GM03348 (cell line): ENCODE measurements at regions not wholly inside any gene's neighbourhood (a gene's known extent, or its start where the extent isn't known, plus 50 kb on each side); places are given as distances from the start of the nearest gene placed in this dataset.
A peak's percentile ranks its signal among the peaks of the same experiment; 100 is the strongest.
"Not testable (repeated sequence)": the region's sequence is repeated elsewhere in the genome, so short reads cannot be mapped to it uniquely, and the experiment has no call there.

Experiments used
- DNase-seq: peaks from one replicate; pipeline ENCODE4 v3.0.0; 2012; ENCODE audit warnings: low spot score

DNA sequence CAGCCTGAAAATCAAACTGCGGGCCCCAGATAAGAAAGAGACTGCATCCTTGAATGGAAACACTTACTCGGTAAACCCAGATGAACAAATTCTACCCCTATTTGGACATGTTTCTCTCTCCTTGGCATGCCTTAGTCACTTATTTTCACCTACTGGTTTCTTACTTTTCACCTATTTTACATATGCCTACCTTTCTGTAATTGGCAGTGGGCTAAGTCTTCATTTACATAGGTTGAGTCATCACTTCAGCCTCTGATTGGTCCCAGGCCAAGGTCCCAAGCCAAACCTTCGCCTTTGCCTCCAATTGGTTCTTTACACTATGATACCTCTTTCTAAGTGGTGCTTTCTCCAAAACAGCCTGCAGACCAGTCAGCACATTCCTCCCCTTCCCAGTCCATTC is 111.3 kb downstream of the DYRK2 start:
- DNase-seq: no peak

DNA sequence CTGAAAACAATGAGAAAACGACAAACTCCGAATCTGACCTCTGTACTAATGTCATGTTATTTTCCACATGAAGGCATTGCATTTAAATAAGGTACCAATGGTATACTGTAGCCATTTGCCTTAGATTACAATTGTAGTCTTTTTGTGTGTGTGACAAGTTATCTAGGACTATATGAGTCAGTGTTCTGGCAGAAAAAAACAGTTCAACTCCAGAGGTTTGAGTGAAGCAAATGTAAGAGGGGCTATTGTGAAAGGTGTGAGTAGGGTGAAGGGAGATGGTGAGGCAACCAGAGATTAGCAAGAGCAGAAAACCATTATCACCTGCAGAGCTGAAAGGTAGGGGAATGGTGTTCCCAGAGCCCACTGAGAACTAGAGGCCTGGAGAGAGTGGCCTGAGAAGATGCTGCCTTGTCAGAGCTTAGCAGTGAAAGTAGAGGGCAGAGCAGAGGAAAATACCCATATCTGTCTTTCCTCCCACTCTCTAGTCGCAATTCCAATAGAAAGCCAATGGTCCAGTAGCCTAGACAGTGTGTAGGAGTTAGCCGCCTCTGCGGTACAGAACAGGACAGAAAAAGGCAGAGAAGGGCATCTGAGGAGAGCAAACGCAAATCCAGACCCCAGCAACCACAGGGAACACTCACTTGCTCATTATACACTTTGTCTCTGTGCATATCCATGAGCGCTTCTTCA is 112.2 kb downstream of the DYRK2 start:
- DNase-seq: no peak

DNA sequence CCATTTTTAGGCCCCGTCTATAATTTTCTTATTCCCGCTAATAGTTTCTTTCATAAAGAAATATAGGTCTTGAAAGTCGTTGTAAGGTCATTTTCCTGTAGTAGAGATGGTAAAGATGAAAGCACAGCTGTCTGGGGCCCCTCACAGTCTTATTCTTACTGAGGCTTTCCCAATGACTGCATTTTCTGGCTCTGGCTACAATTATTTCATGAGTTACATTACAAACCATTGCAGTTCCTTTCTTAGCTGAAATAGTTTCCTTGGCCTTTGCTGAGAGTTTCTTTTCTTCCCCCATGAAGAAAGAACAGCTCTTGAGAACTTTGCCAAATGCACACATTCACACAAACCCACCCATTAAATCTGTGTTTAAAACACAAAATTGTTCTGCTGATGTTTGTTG is 113.0 kb downstream of the DYRK2 start:
- no peak for DNase-seq

DNA sequence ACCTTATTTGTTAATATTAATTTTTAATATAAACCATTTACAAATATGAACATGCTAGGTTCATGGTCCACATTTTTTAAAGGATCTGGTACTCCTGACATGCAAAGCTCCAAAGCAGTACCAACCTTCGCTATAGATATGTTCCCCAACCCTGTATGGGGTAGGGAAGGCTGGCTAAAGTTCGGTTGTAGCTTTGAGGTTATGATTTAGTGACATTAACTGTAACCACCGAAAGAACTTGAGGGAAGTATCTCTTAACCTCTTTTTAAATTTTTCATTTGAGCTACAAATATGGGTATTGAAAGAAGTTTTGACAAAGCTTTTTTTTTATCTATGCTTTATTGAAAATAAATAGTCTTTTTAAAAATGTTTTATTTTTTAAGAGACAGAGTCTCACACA is 115.5 kb downstream of the DYRK2 start:
- DNase-seq: no peak

DNA sequence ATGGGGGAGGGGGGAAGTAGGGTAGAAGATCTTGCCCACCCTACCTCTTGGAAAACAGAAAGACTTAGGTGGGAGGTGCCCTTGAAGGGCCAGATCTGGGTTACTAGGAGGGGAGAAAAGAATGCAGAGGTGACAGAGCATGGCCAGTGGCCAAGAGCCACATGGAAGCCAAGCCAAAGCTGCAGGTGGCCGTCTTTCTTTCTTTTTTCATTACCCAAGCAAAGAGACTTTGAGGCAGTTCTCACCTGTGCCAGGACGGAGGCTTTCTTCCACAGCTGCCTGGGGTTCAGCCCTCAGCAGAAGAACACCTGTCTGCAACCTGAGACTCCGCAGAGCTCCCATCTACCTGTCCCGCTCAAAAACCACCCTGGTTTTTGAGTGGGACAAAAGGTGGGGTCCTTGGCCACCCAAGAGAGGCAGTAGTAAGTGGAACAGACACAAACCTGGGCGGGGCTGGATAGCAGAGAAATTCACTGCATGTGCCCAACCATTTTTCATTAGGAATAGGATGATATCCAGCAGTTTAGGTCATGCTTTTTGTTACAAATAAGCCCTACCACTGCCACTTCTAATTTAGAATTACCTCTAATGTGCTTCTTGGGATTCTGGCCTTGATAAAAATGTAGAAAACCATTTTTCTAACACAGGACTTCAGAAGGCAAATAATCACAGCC is 116.5 kb downstream of the DYRK2 start:
- DNase-seq: no peak

DNA sequence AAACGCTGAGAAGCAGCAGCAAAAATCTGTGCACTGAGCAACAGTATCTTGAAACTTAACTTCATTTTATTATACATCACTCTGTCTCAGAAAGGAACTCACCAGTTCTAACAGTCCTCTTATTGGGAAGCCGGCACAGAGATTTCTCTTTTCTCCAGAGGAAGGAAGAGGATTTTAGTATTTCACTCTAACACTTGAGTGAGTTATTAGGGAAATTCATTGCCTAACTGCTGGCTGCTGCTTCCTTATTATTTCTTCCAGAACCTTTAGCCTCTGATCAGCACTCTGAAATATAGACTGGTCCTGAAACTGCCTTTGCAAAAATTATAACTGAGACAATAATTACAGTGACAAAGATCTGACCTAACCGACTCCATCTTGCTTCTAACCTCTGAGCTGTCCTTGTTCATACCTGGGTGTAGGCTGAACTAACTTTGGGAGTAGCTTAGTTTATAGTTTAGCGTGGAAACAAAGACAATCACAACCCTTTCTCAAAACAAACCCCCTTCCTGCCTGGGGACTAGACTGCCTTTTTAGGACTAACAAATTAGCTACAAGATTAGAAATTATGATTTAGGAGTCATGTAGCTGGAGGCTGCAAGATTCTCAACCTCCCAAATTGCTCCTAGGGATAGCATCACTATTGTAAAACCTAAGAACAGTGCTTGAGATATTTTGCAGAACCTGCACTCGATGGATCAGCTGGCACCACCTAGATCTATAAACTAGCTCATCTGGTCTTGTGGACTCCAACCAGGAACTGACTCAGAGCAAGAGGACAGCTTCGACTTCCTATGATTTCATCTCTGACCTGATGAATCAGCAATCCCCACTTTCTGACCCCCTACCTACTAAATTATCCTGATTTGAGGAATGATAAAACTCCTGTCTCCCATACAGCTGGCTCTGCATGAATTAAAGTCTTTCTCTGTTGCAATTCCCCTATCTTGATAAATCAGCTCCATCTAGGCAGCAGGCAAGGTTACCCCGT is 117.5 kb downstream of the DYRK2 start:
- peak; percentile 40 for DNase-seq

DNA sequence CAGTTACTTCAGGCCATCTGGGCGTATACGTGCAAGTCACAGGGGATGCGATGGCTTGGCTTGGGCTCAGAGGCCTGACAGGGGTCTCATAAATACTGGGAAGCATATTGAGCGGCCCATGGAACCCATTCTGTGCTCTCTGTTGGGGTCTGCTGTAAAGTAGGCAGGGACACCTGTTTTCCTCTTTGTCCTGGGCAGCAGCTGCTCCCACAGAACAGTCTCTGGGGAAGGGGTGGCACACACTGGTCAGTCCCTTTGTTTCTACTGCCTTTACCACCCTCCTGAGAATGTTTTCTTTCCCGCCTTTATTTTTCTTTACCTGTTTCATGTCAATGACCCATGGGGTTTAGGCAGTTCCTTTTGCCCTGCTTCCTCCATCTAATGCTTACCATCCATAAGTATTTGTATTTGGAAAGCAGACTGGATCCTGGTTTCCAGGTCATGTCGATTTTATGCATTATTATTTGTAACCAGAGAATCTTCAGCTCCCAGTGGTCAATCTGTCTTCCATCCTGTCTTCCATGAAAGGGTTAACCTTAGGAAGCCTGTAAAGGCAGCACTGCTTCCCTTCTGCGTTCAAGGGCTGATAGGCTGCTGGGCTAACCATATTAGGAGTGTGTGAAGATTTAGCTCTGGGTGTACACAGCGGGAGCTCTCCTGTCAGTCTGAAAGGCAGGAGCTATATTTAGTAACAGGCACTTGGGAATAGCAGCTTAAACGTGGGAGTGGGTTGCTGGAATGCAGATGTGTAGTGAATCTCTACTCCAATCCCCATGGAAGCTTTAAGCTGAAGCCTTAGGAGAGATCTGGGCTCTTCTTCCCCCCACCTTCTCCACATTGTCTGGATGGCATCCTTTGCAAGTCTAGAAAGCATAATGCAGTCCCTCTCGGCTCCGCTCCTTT is 124.0 kb downstream of the DYRK2 start:
- DNase-seq: peak; percentile 57

DNA sequence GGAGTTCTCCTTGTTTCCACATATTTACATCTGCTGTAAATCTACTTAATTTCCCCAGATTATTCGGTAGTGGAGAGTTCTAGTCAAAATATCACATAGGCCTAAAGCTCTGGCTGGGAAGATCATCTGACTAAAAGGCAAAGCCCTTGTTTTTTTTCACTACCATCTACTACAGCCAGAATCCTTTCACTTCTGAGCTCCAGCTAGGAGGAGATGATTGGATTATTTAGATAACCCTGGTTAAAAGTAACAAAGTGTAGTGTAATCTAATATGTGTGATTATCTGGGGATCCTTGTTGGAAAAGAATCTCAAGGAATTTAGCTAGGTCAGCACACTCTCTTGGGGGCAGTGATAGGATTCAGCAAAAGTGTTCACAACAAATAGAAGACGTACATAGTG is 125.4 kb downstream of the DYRK2 start:
- DNase-seq: no peak

DNA sequence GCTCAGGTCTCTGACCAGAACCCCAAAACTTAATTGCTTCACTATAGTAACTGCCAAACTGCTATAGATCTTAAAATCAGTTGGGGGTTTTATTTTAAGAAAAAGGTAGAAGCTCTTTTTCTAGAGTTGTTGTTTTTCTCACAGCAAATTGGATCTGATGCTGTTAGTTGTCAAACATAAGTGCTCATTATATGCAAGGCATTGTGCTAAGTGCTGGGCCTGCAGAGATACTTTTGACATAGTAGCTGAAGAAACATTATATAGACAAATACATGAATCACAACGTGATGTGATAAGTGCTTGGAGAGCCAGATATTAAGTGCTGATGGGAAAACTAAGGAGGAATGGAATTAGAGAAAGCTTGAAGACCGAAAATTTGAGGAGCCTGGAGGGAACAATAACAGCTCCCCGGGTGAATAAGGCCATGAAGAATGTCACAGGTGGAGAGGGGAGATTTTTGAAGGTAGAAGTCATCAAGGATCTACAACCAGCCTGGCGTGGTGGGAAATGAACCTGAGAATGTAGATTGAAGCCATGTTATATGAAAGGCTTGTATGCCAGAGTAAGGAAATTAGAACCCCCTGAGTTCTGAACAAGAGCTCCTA is 126.5 kb downstream of the DYRK2 start:
- DNase-seq: no peak

DNA sequence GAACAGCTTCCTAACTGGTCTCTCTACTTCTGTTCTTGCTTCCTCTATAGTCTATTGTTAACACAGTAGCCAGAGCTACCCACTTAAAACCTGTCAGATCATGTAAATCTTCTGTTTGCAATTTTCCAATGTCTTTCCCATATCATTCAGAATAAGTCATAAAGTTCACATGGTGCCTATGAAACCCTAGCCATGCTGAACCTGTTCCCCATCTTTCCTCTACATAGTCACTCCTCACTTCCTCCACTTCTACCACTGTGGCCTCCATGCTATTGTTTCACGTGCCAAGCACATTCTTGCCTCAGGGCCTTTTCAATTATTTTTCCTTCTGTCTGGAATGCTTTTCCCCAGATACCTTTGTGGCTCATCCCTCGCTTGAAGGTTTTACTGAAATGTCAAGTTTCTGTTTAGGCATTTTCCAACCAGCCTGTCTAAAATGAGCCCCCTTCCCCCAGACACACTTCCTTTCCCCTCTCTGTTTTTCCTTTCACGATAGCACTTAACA is 132.1 kb downstream of the DYRK2 start:
- DNase-seq: no peak

DNA sequence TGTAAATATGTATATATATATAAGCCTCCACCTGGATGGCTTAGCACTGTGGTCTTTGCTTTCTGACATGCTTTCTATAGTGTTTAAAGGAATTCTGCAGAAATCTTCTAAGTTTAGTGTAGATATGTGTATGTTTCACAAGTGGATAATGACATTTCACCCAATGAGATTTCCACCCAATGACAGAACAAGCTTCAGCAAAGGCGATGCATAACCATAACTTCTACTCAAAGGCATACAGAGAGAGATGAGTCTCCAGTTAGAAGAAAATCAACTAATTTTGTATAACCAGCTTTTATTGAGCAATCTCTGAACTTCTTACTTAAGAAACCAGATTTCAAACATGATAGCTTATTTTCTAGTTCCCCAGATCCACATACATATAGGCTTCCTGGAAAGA is 134.0 kb downstream of the DYRK2 start:
- DNase-seq: no peak

DNA sequence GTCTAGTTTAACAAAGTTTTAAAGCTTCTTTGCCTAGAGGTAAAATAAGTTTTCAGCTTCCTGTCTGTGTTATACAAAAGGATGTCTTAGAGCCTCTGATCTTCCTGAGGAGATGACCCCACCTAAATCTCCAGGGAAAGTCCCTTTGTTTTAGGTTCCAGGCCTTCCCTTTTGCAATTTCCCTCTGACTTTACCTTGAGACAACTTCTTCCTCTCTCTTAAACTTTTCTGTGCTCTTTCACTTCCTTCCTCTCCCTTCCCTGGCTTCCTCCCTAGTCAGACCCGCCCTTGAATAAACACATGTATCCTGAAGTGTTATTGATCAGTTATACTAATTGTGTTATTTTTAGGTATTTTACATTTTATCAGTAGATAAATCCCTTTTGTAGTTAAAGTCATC is 134.8 kb downstream of the DYRK2 start:
- no peak for DNase-seq

DNA sequence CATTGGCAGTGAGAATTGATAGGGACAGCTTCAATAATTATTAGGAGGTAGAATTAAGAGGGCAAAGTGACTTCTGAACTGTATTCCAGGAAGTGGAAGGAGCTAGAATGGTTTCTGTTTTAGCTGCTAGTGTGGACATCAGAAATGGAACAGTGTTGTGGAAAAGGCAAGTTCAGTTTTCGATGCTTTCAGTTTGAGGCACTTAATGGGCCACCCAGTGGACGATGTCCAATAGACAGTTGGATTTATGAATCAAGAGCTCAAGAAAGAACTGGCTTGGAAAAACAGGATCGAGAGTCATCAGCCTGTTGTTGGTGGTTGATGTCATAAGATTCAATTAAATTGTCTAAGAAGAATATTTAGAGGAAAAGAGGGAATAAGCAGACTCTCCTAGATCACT is 136.3 kb downstream of the DYRK2 start:
- DNase-seq: no peak

DNA sequence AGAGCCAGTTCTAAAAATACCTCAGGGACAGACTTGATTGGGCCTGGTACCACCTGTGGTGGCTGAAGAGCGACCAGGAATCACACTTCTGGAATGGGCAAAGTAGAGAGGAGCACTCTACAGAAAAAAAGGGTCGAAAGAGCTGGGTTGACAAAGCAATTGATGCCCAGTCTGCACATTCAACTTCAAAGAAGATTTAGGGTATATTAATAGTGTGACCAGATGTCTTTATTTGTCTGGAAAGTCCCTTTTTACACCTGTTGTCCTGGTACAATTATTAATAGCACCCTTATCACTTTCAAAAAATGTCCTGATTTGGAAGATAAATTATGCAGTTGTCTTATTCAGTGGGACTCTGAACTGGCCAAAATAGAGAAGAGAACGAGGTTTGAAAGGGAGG is 137.5 kb downstream of the DYRK2 start:
- DNase-seq: no peak

DNA sequence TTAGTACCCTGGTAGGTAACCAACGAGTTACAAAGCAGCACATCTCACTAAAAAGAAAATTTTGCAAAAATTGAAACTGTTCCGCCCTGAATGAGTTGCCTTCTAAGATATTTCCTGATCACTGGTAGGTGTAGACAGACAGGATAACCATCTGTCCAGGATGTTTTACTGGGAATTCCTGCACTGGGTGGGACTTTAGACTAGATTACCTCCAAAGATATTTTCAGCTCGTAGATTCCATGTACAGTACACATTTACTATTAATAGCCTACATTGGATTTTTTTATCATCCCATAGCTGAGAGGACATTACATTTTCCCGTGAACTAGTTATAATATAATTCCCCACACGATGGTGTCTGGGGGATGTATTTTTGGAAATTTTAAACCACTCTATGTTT is 139.6 kb downstream of the DYRK2 start:
- DNase-seq: no peak

DNA sequence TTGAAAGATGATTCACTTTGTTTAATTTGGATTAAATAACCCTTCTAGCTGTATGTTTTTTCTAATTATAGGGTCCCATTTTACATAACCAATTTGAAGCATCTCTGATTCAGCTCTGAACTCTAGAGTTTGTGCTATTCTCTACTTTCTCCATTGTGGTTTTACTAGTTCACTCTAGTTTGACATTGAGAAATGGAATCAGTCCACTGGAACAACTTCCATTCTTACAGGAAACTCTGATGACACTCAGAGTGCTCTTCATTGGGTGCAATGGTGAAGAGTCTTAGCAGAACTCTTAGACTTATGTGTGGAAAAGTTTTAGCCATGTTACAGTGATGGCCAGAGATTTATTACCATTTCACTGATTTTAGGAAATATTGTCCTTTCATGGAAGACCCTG is 140.7 kb downstream of the DYRK2 start:
- DNase-seq: no peak

DNA sequence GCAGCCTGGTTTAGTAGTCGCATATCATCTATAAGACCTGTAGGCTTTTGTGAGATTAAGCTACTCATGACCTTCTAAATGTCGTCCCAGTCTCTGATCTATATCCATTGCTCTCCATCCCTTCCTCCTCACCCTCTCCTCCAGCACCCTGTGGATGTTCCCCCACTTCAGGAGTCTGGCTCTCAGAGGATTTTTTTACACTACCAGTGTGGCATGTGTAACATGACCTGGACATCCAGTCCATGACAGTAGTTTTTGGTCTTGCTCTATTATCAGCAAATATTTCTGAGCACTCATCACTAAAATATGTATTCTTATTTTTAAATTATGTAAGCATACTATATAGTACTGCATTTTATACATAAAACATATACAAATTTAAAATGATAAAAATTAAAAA is 142.1 kb downstream of the DYRK2 start:
- no peak for DNase-seq

DNA sequence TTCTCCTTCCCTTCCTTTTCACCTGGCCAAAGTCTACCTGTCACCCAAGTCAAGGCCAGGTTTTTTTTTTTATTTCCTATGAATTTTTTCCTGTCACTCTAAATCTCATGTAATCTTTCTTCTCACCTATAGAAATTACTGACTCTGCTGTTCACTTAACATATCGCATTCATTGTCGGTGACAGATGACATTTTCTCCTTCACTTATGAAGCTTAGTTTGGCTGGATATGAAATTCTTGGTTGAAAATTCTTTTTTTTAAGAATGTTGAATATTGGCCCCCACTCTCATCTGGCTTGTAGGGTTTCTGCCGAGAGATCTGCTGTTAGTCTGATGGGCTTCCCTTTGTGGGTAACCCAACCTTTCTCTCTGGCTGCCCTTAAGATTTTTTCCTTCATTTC is 142.8 kb downstream of the DYRK2 start:
- DNase-seq: not testable (repeated sequence)

DNA sequence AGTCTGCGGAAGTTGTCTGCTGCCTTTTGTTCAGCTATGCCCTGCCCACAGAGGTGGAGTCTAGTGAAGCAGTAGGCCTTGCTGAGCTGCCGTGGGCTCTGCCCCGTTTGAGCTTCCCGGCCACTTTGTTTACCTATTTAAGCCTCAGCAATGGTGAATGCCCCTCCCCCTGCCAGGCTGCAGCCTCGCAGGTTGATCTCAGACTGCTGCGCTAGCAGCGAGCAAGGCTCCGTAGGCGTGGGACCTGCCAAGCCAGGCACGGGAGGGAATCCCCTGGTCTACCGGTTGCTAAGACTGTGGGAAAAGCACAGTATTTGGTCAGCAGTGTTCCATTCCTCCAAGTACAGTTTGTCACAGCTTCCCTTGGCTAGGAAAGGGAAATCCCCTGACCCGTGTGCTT is 143.6 kb downstream of the DYRK2 start:
- no peak for DNase-seq

DNA sequence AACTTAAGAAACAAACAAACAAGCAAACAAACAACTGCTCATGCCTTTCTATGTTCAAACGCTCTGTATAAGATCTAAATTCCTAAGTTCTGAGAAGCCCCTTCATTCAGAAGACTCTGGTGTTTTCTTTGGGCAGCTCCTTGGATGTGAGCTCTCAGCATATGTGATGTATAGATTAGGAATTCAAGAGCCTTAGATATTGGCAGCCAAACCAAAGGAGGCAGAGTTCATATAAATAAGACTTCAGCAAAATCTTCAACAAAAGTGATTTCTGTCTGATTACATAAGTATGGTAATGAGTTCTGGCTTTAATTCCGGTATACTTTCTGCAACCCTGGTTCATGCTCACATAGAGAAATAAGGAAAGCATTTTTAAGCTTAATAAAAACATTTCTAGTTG is 145.6 kb downstream of the DYRK2 start:
- no peak for DNase-seq

DNA sequence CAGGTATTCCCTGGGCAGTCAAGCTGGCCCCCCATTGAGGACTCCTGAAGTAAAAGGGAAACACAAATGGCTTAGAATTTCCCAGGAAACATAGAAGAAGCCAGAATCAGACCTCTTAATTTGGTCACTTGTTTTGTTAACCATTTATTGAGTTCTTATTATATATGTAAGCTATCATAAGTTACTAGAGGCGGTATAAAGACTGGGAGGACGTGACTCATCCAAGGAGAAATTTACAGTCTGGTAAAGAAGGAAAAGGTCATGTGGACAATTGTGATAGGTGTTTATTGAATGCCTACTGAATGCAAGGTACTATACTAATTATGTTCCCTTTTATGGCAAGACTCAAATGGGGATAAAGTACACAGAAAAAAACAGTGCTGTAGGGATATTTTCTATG is 146.7 kb downstream of the DYRK2 start:
- DNase-seq: no peak
